K562 (cell line): ENCODE measurements at regions not wholly inside any gene's neighbourhood (a gene's known extent, or its start where the extent isn't known, plus 50 kb on each side); places are given as distances from the start of the nearest gene placed in this dataset.

Experiments used
- ATAC-seq: fragments of 200-7000 bp; cut with Tn5 transposase; 3 replicates; pipeline ENCODE4 v1.9.1; 2020; ENCODE audit warnings: moderate library complexity
- BruUV-seq: library from RNA; stranded (reverse); fragments of 400-500 nt; replicated peaks from 2 replicates; lab custom pipeline; 2021; lab: Mats Ljungman, UMichigan
- CTCF ChIA-PET: fragments of 300-600 bp; formaldehyde crosslinking; extraction: SDS; loops from one replicate; lab custom pipeline; 2021; ENCODE audit warnings: low intra/inter-chr PET ratio; lab: Yijun Ruan, JAX
- POLR2A ChIA-PET: fragments of 300-600, 350-650 bp; sonication (Branson Sonifier 250); formaldehyde crosslinking; extraction: SDS; loops from one replicate; lab custom pipeline; 2021; ENCODE audit warnings: antibody characterized with exemption, inconsistent platforms; lab: Yijun Ruan, JAX
- DNase-seq, 4 experiments: peaks; one replicate each; pipeline versions ENCODE4 v3.0.0 to v3.0.0-alpha.2; 2011 to 2018; ENCODE audit warnings: low spot score in 3 of 4, mixed read lengths in 3 of 4; ENCODE audit errors: extremely low read depth in 1 of 4
- FAIRE-seq: peaks from 2 replicates; lab custom pipeline; 2011; peaks lifted over from hg19 to GRCh38; lab: Jason Lieb, UNC
- H2AFZ ChIP-seq: 2 replicates; pipeline ENCODE4 v1.6.0; 2011; ENCODE audit warnings: low read depth, low read length, control low read depth, inconsistent platforms
- H3K27ac ChIP-seq: fragments of 200-600 bp; 3 replicates; pipeline ENCODE4 v1.8.0; 2011; ENCODE audit warnings: low read depth, mild to moderate bottlenecking, control low read depth, inconsistent platforms, low read length, moderate library complexity, mixed read lengths; ENCODE audit errors: extremely low read depth
- H3K27me3 ChIP-seq, 2 experiments: fragments of 300-600 bp in 1 of 2; 2 replicates in 1 of 2; 3 replicates in 1 of 2; pipeline versions ENCODE4 v1.6.0 to v1.8.0; 2011; ENCODE audit warnings: inconsistent platforms in 2 of 2, low read length in 2 of 2, mild to moderate bottlenecking in 1 of 2, mixed read lengths in 1 of 2, moderate library complexity in 1 of 2; ENCODE audit not compliant: control insufficient read depth in 2 of 2, insufficient read depth in 2 of 2
- H3K36me3 ChIP-seq: fragments of 300-600 bp; 3 replicates; pipeline ENCODE4 v1.8.0; 2011; ENCODE audit warnings: mild to moderate bottlenecking, low read length, inconsistent platforms; ENCODE audit not compliant: control insufficient read depth, insufficient read depth
- H3K4me1 ChIP-seq, 2 experiments: fragments of 200-600 bp in 1 of 2; replicated peaks in 1 of 2; 2 replicates in 1 of 2; 3 replicates in 1 of 2; pipeline versions ENCODE4 v1.5.1 to v1.8.0; 2011; ENCODE audit warnings: inconsistent platforms in 2 of 2, low read length in 2 of 2, mild to moderate bottlenecking in 1 of 2, mixed read lengths in 1 of 2, moderate library complexity in 1 of 2; ENCODE audit not compliant: control insufficient read depth in 2 of 2, insufficient read depth in 2 of 2
- H3K4me2 ChIP-seq: 2 replicates; pipeline ENCODE4 v1.6.1; 2011; ENCODE audit warnings: low read length, control low read depth, inconsistent platforms, mixed read lengths; ENCODE audit not compliant: insufficient read depth
- H3K4me3 ChIP-seq: fragments of 200-600 bp; sonication (generic), shearing (Covaris generic); 2 replicates; pipeline ENCODE4 v1.5.1; 2016; ENCODE audit warnings: control low read depth, inconsistent platforms
- H3K79me2 ChIP-seq: fragments of 200-600 bp; 3 replicates; pipeline ENCODE4 v1.8.0; 2011; ENCODE audit warnings: low read length, inconsistent platforms; ENCODE audit not compliant: control insufficient read depth, insufficient read depth
- H3K9ac ChIP-seq, 2 experiments: 2 replicates each; pipeline versions ENCODE4 v1.6.0 to v1.6.1; 2011; ENCODE audit warnings: low read depth in 2 of 2, low read length in 2 of 2, control low read depth in 1 of 2, inconsistent platforms in 1 of 2, mild to moderate bottlenecking in 1 of 2, mixed read lengths in 1 of 2; ENCODE audit not compliant: insufficient read depth in 1 of 2
- H3K9me1 ChIP-seq: one replicate; pipeline ENCODE4 v1.6.0; 2011; ENCODE audit warnings: inconsistent platforms, mild to moderate bottlenecking, low read length, moderate library complexity; ENCODE audit not compliant: control insufficient read depth, insufficient read depth
- H3K9me3 ChIP-seq: replicated peaks from 2 replicates; pipeline ENCODE4 v1.5.1; 2011; ENCODE audit warnings: low read depth, low read length, inconsistent platforms; ENCODE audit not compliant: control insufficient read depth, insufficient read depth
- H4K20me1 ChIP-seq: replicated peaks from 2 replicates; pipeline ENCODE4 v1.6.1; 2011; ENCODE audit warnings: low read length, inconsistent platforms, mixed read lengths; ENCODE audit not compliant: control insufficient read depth, insufficient read depth
- ARID2 ChIP-seq: fragments of 450-650 bp; IDR thresholded peaks from 2 replicates; pipeline ENCODE4 v1.6.1; 2017; ENCODE audit warnings: antibody characterized with exemption, mild to moderate bottlenecking
- BRF1 ChIP-seq: IDR thresholded peaks from 3 replicates; pipeline ENCODE4 v1.6.1; 2011; ENCODE audit warnings: borderline replicate concordance, mild to moderate bottlenecking; ENCODE audit not compliant: insufficient read length; ENCODE audit errors: extremely low read depth
- CAMTA2 ChIP-seq: fragments of 250-450 bp; sonication (Bioruptor Pico); conservative IDR thresholded peaks from 2 replicates; pipeline ENCODE4 v1.5.1; 2022
- E2F3 ChIP-seq: fragments of 250-450 bp; sonication (Bioruptor Pico); IDR thresholded peaks from 2 replicates; pipeline ENCODE4 v1.4.0; 2020; ENCODE audit warnings: mild to moderate bottlenecking
- E2F4 ChIP-seq: sonication (generic); formaldehyde crosslinking; IDR thresholded peaks from 2 replicates; pipeline ENCODE4 v1.8.0; 2022; ENCODE audit warnings: mild to moderate bottlenecking, low read depth, missing genetic modification reagents
- ELF1 ChIP-seq: fragments of 200-800 bp; sonication (Bioruptor generic); IDR thresholded peaks from 2 replicates; pipeline ENCODE4 v1.6.1; 2016; ENCODE audit warnings: missing genetic modification characterization, missing compliant biosample characterization
- ETV5 ChIP-seq: sonication (generic); formaldehyde crosslinking; IDR thresholded peaks from 2 replicates; pipeline ENCODE4 v1.4.0; 2020; ENCODE audit warnings: low read depth, mild to moderate bottlenecking, missing genetic modification reagents
- HIVEP1 ChIP-seq: fragments of 250-450 bp; sonication (Bioruptor Pico); IDR thresholded peaks from 2 replicates; pipeline ENCODE4 v1.4.0; 2020; ENCODE audit warnings: mild to moderate bottlenecking
- ILK ChIP-seq: fragments of 450-650 bp; IDR thresholded peaks from 2 replicates; pipeline ENCODE4 v1.6.1; 2016; ENCODE audit warnings: missing genetic modification characterization, low read depth, mild to moderate bottlenecking, missing compliant biosample characterization, moderate library complexity, borderline replicate concordance
- KAT2B ChIP-seq: IDR thresholded peaks from one replicate; pipeline ENCODE4 v1.6.1; 2012; ENCODE audit warnings: low read depth, mild to moderate bottlenecking, control low read depth, inconsistent platforms, low read length, moderate library complexity
- MCM3 ChIP-seq: fragments of 450-650 bp; IDR thresholded peaks from 2 replicates; pipeline ENCODE4 v1.6.1; 2016
- NCOA2 ChIP-seq, 2 experiments: fragments of 450-650 bp; IDR thresholded peaks; 2 replicates each; pipeline ENCODE4 v1.6.1; 2018; ENCODE audit warnings: mild to moderate bottlenecking in 2 of 2, moderate library complexity in 1 of 2; ENCODE audit not compliant: partially characterized antibody in 2 of 2
- NRF1 ChIP-seq, 2 experiments: fragments of 450-650 bp; IDR thresholded peaks in 1 of 2; conservative IDR thresholded peaks in 1 of 2; 2 replicates each; pipeline ENCODE4 v1.6.1; 2014; ENCODE audit warnings: mild to moderate bottlenecking in 2 of 2
- RBM15 ChIP-seq: fragments of 200-400 bp; formaldehyde crosslinking; IDR thresholded peaks from 2 replicates; pipeline ENCODE4 v1.6.1; 2018; ENCODE audit warnings: mild to moderate bottlenecking, low read length, moderate library complexity; ENCODE audit not compliant: insufficient read depth
- RBM39 ChIP-seq: fragments of 200-400 bp; formaldehyde crosslinking; optimal IDR thresholded peaks from 2 replicates; pipeline ENCODE3; 2018; ENCODE audit warnings: low read depth, low read length
- STAG1 ChIP-seq: sonication (generic); formaldehyde crosslinking; IDR thresholded peaks from 2 replicates; pipeline ENCODE4 v1.5.0; 2020; ENCODE audit warnings: missing genetic modification reagents, borderline replicate concordance
- ZNF124 ChIP-seq: sonication (generic); formaldehyde crosslinking; IDR thresholded peaks from 2 replicates; pipeline ENCODE4 v1.8.1; 2022; ENCODE audit warnings: missing genetic modification reagents
- ZNF146 ChIP-seq: IDR thresholded peaks from one replicate; pipeline ENCODE4 v1.6.1; 2018; ENCODE audit warnings: missing compliant biosample characterization; ENCODE audit not compliant: unreplicated experiment
- ZNF717 ChIP-seq: fragments of 250-450 bp; sonication (Bioruptor Pico); IDR thresholded peaks from 2 replicates; pipeline ENCODE4 v1.5.0; 2021
- WGBS: fragments of 100-300 bp; shearing (Covaris generic); methylation state at CpG from one replicate; pipeline ENCODE4 v1.1.6; 2016; ENCODE audit warnings: low coverage, mixed read lengths; ENCODE audit not compliant: insufficient coverage; ENCODE audit errors: missing lambda C conversion rate; 5-methylcytosine and 5-hydroxymethylcytosine counted together
- in situ Hi-C: fragments of 300-500 bp; cut with MboI; formaldehyde crosslinking; loops from 4 replicates; pipeline ENCODE4 v1.15.0; 2018; ENCODE audit warnings: inconsistent platforms, mixed read lengths
- intact Hi-C: fragments of 100-400 bp; cut with micrococcal nuclease; formaldehyde crosslinking; loops from 2 replicates; pipeline ENCODE4 v1.14.2; 2022
- TF ChIP-seq, protein P1 (sequence below): fragments of 200-800 bp; sonication (Bioruptor generic); IDR thresholded peaks from 2 replicates; pipeline ENCODE4 v1.6.1; 2016; ENCODE audit warnings: missing genetic modification characterization, missing compliant biosample characterization

- TF ChIP-seq NCOA2 (IDR thresholded peaks at IDR 0.05; ENCODE audit: partially characterized antibody in 2 of 2): no peak
- no peak for TF ChIP-seq BRF1
- TF ChIP-seq ETV5 (CRISPR knock-in tag): no peak
- TF ChIP-seq ELF1 (tag): no peak
- no peak for TF ChIP-seq ZNF146
- TF ChIP-seq E2F3 (CRISPR knock-in tag): no peak
- TF ChIP-seq ZNF717 (CRISPR knock-in tag): no peak
- TF ChIP-seq RBM39: no peak
- no peak for TF ChIP-seq STAG1 (CRISPR knock-in tag)
- no peak for TF ChIP-seq MCM3
- TF ChIP-seq RBM15: no peak
- no peak for TF ChIP-seq KAT2B
- TF ChIP-seq CAMTA2 (CRISPR knock-in tag): no peak
These were observed 91.1 kb upstream of the DHRS4 start (continued) for GRCh38 chr14:23862513-23862912.

DNA sequence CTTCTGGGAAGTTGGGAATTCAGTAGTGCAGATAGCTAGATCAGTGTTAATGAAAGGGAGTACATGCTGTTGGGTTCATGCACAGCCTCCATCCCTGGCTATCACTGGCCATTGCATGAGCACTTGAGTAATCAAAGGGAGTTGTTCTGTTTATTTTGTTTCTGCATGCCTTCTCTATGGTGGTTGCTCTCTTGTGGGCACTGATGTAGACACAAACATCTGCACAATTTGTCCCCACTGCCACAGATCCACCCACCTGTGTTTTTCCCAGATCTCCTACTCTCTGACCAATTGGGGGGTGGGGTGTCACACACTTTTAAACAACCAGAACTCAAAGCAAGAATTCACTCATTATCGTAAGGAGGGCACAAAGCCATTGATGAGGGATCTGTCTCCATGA is 89.7 kb upstream of the DHRS4 start:
- Histone ChIP-seq H3K4me3 (no peak overlapping the region), H2AFZ (no peak overlapping the region), H3K4me1 (no peaks in the 10 kb centered on the region; a peak in 1 of 5 replicates), H3K36me3 (no peaks in the 10 kb centered on the region), H3K27me3 (no peaks in the 10 kb centered on the region), H3K27ac (no peak overlapping the region), H3K9ac (no peak overlapping the region), H3K9me1 (no peaks in the 10 kb centered on the region), H3K79me2 (no peaks in the 10 kb centered on the region), H4K20me1 (no peaks in the 10 kb centered on the region), H3K4me2 (no peak overlapping the region), H3K9me3 (no peaks in the 10 kb centered on the region)
- intact Hi-C loops: no loop called here
- DNase-seq: no peak
- ATAC-seq: no peak
- ChIA-PET POLR2A (interaction anchor here (0.8 kb wide), 1 partner anchor 16 kb away, joined by 3 read pairs; no protein-coding TSS in a partner anchor), CTCF (no interaction called here)
- 0% methylated on average over 1 of the region's 1 CpG for whole genome bisulfite sequencing
- BruUV-seq: no TSS peak
- in situ Hi-C loops: no loop called here
- FAIRE-seq: no peak
- TF ChIP-seq E2F4 (CRISPR knock-in tag) (no peak), ILK (no peak), ZNF124 (CRISPR knock-in tag) (no peak), ARID2 (no peak), HIVEP1 (CRISPR knock-in tag) (no peak), NRF1 (conservative IDR thresholded peaks at IDR 0.05 in 1 of 2, IDR thresholded peaks at IDR 0.05 in 1 of 2) (no peak)
- TF ChIP-seq, protein P1, sequence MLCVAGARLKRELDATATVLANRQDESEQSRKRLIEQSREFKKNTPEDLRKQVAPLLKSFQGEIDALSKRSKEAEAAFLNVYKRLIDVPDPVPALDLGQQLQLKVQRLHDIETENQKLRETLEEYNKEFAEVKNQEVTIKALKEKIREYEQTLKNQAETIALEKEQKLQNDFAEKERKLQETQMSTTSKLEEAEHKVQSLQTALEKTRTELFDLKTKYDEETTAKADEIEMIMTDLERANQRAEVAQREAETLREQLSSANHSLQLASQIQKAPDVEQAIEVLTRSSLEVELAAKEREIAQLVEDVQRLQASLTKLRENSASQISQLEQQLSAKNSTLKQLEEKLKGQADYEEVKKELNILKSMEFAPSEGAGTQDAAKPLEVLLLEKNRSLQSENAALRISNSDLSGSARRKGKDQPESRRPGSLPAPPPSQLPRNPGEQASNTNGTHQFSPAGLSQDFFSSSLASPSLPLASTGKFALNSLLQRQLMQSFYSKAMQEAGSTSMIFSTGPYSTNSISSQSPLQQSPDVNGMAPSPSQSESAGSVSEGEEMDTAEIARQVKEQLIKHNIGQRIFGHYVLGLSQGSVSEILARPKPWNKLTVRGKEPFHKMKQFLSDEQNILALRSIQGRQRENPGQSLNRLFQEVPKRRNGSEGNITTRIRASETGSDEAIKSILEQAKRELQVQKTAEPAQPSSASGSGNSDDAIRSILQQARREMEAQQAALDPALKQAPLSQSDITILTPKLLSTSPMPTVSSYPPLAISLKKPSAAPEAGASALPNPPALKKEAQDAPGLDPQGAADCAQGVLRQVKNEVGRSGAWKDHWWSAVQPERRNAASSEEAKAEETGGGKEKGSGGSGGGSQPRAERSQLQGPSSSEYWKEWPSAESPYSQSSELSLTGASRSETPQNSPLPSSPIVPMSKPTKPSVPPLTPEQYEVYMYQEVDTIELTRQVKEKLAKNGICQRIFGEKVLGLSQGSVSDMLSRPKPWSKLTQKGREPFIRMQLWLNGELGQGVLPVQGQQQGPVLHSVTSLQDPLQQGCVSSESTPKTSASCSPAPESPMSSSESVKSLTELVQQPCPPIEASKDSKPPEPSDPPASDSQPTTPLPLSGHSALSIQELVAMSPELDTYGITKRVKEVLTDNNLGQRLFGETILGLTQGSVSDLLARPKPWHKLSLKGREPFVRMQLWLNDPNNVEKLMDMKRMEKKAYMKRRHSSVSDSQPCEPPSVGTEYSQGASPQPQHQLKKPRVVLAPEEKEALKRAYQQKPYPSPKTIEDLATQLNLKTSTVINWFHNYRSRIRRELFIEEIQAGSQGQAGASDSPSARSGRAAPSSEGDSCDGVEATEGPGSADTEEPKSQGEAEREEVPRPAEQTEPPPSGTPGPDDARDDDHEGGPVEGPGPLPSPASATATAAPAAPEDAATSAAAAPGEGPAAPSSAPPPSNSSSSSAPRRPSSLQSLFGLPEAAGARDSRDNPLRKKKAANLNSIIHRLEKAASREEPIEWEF (CRISPR knock-in tag): no peak
